ENCODE measurements at regions not wholly inside any gene's neighbourhood (a gene's known extent, or its start where the extent isn't known, plus 50 kb on each side); places are given as distances from the start of the nearest gene placed in this dataset.
A peak's percentile ranks its signal among the peaks of the same experiment; 100 is the strongest.

DNA sequence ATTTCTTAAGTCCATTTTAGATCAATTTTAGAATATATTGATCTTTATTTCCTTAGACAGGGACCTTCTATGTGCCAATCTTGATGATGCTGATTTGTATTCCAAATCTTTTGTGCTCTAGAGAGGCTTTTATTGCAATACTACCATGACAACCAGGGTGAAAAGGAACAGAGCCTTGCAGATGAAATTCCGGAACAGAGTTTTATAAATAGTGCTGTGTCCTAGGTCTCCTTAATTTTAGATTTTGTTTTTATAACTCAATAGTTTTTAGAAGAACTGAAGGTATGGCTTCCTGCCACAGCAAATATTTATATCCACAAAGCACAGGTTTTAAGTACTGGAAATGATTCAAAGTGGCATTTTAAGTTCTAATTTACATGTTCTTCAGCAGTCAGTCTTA is 160.2 kb downstream of the PMAIP1 start:
- Histone ChIP-seq H3K9me3 (no peaks in the 10 kb centered on the region), H3K36me3 (no peaks in the 10 kb centered on the region), H3K4me3 (no peak overlapping the region), H3K27me3 (no peaks in the 10 kb centered on the region)
- no peak for DNase-seq

- no peaks in the 10 kb centered on the region for H3K9me3 ChIP-seq
- DNase-seq: no peak
- no peaks in the 10 kb centered on the region for H3K36me3 ChIP-seq
- no peak overlapping the region for H3K4me3 ChIP-seq
- H3K27me3 ChIP-seq: no peaks in the 10 kb centered on the region
Observed at GRCh38 chr18:60059216-60059615, 159.4 kb downstream of the PMAIP1 start.

DNA sequence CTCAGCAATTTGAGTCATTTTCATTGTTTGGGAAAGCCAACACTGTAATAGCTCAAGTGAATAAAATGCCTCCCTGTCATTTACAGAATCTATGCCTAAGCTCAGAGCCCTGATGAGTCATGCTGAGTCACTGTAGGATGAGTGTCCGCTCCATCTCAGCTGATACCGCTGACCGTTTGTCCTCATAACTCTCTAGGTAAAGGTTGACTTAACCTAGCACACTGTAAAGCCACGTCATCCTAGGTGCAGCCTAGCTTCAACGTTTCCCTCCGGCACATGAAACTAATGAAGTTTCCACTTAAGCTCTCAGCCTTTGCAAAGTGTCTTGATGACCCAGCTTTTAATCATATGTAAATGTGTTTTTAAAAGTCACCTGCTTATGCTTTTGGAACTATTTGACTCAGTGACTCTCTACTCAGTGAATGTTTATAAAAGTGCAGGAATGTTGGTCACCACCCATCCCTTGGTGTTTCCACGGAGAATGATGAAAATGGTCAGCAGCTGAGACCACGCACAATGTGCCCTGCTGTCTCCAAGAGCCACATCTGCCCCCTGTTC is 154.0 kb downstream of the PMAIP1 start:
- Histone ChIP-seq H3K9me3 (no peaks in the 10 kb centered on the region), H3K4me3 (no peak overlapping the region), H3K36me3 (no peaks in the 10 kb centered on the region), H3K27me3 (no peaks in the 10 kb centered on the region)
- peak; percentile 80 for DNase-seq

- Histone ChIP-seq H3K9me3 (no peaks in the 10 kb centered on the region), H3K27me3 (no peaks in the 10 kb centered on the region), H3K36me3 (no peaks in the 10 kb centered on the region), H3K4me3 (no peak overlapping the region)
- no peak for DNase-seq
Observed at GRCh38 chr18:60050821-60051220, 151.0 kb downstream of the PMAIP1 start.

GRCh38 chr18:60049172-60049571 is 149.4 kb downstream of the PMAIP1 start:
- DNase-seq: no peak
- H3K9me3 ChIP-seq: no peaks in the 10 kb centered on the region
- H3K36me3 ChIP-seq: no peaks in the 10 kb centered on the region
- H3K4me3 ChIP-seq: no peak overlapping the region
- no peaks in the 10 kb centered on the region for H3K27me3 ChIP-seq

- no peaks in the 10 kb centered on the region for H3K27me3 ChIP-seq
- no peaks in the 10 kb centered on the region for H3K36me3 ChIP-seq
- no peak overlapping the region for H3K4me3 ChIP-seq
- no peak for DNase-seq
- no peaks in the 10 kb centered on the region for H3K9me3 ChIP-seq
Observed at GRCh38 chr18:60047556-60047955, 147.8 kb downstream of the PMAIP1 start.

GRCh38 chr18:60044290-60045006 is 144.7 kb downstream of the PMAIP1 start:
- Histone ChIP-seq H3K4me3 (no peak overlapping the region), H3K9me3 (no peaks in the 10 kb centered on the region), H3K36me3 (no peaks in the 10 kb centered on the region), H3K27me3 (no peaks in the 10 kb centered on the region)
- DNase-seq: no peak

DNA sequence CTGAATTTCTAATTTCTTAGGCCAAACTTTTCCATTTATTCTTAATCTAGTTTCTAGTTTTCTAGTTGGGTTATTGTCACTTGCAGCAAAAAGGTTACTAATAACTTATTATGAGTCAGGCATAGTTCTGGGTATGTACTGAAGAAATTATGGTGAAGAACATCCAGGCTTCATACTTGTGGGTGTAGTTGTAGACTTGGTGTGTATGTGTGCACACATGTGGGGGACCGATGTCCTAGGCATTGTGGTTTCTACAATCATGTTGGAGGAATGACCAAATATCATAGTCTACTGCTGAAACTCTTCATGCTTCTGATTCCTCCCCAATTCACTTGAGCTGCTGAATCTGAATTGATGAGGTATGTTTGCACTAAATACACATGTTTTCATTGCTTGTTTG is 141.2 kb downstream of the PMAIP1 start:
- no peak overlapping the region for H3K4me3 ChIP-seq
- H3K27me3 ChIP-seq: no peaks in the 10 kb centered on the region
- no peak for DNase-seq

GRCh38 chr18:60038731-60039130 is 138.9 kb downstream of the PMAIP1 start:
- H3K4me3 ChIP-seq: no peak overlapping the region

More for the DNA sequence above, 141.2 kb downstream of the PMAIP1 start:
- H3K9me3 ChIP-seq: no peaks in the 10 kb centered on the region
- no peaks in the 10 kb centered on the region for H3K36me3 ChIP-seq

GRCh38 chr18:60027397-60027796 is 127.6 kb downstream of the PMAIP1 start:
- no peak for DNase-seq

More at GRCh38 chr18:60038731-60039130, 138.9 kb downstream of the PMAIP1 start:
- no peak for DNase-seq
- H3K27me3 ChIP-seq: no peaks in the 10 kb centered on the region
- no peaks in the 10 kb centered on the region for H3K36me3 ChIP-seq
- H3K9me3 ChIP-seq: no peaks in the 10 kb centered on the region

GRCh38 chr18:60024857-60025256 is 125.1 kb downstream of the PMAIP1 start:
- no peaks in the 10 kb centered on the region for H3K36me3 ChIP-seq
- H3K4me3 ChIP-seq: no peak overlapping the region
- DNase-seq: no peak
- no peaks in the 10 kb centered on the region for H3K9me3 ChIP-seq
- H3K27me3 ChIP-seq: no peaks in the 10 kb centered on the region

More at GRCh38 chr18:60027397-60027796, 127.6 kb downstream of the PMAIP1 start:
- Histone ChIP-seq H3K27me3 (no peaks in the 10 kb centered on the region), H3K9me3 (no peaks in the 10 kb centered on the region), H3K4me3 (no peak overlapping the region), H3K36me3 (no peaks in the 10 kb centered on the region)

DNA sequence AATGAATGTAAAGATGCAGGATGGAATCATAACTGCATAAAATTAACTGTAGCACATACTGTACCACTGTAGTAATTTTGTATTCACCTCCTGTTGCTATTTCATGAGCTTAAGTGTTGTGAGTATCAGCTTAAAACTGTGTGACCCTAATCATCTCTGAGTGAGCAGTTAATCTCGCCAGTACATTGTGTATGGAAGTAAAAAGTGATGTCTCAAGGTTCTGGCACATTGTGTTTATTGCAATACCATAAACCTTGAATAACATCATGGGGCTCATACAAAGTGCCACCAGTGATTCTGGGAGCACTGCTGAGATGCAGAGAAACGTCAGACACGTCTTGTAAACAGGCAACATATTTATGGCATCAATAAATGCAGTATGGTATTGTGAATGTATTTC is 124.5 kb downstream of the PMAIP1 start:
- DNase-seq: no peak
- H3K9me3 ChIP-seq: no peaks in the 10 kb centered on the region
- H3K27me3 ChIP-seq: no peaks in the 10 kb centered on the region
- no peak overlapping the region for H3K4me3 ChIP-seq
- no peaks in the 10 kb centered on the region for H3K36me3 ChIP-seq

DNA sequence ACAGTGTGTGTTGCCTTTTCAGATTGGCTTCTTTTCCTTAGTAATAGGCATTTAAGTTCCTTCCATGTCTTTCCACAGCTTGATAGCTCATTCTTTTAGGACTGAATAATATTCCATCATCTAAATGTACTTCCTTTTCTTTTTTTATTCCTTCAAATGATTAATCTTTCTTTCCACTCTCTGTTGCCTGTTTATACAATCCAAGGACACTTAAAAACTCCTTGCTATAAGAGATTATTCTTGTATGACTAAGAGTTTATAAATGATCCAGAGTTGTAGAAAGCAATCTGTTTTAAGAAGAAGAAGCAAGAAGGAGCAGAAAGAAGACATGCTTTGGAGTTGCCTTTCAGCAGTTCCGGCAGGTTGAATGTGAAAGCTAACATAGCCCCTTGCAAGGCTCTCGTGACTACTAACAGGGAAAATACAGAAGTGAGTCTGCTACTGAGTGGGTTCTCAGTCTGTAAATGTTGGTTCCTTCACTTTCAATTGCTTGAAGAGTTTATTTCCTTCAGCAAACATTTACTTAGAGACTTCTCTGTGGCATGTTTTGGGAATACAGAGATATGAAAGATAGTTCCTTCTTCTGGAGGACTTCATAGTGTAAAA is 123.0 kb downstream of the PMAIP1 start:
- no peak for DNase-seq
- Histone ChIP-seq H3K4me3 (no peak overlapping the region), H3K9me3 (no peaks in the 10 kb centered on the region), H3K27me3 (no peaks in the 10 kb centered on the region), H3K36me3 (no peaks in the 10 kb centered on the region)

DNA sequence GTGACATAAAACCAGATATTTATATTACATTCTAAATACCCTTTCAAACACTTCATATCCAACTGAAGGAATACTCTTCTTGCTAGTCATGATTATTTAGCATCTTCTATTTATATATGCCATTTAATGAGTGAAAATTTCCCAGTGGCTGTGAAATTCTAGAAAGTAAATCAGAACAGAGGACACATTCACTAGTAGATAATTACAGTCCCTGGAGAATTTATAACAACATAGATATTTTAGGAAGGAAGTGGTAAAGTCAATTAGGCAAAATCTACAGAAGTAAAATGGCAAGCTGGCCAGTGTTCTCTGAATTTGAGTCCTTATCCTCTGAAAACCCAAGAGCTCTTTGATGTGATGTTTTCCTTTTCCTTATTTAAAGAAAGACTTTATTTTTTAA is 121.8 kb downstream of the PMAIP1 start:
- Histone ChIP-seq H3K36me3 (no peaks in the 10 kb centered on the region), H3K4me3 (no peak overlapping the region), H3K9me3 (no peaks in the 10 kb centered on the region), H3K27me3 (no peaks in the 10 kb centered on the region)
- no peak for DNase-seq

DNA sequence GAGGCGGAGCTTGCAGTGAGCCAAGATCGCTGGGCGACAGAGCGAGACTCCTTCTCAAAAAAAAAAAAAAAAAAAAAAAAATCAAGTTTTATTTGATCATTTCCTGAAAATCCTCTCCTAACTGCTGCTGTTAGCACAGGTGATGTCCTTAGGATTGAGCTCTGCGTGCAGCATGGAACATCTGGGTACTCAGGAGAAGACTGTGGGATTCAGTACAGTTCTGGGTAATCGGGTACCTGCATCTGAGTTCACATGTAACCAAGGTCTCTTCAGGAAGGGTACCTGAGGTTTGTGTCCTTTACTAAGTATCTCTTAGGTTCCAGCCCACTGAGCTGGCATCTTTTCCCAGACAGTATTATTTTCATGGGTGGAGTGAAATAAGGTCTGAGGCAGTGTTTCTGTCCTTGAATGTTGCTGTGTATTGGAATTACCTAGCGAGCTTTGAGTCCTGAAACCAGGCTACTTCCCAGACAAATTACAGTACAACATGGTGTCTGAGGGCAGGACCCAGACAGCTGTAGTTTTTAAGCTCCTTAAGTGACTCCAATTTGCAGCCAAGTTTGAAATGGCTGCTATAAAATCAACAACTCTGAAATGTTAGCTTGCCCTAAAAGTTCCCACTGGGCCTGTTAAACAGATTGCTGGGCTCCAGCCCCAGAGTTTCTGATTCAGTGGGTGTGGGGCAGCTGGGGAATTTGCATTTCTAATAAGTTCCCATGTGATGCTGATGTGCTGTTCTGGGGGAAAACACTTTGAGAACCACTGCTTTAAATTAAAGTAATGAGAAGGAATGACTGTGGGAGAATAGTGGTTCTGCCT is 120.5 kb downstream of the PMAIP1 start:
- Histone ChIP-seq H3K27me3 (no peaks in the 10 kb centered on the region), H3K4me3 (no peak overlapping the region), H3K9me3 (no peaks in the 10 kb centered on the region), H3K36me3 (no peaks in the 10 kb centered on the region)
- DNase-seq: no peak

GRCh38 chr18:60019463-60019840 is 119.7 kb downstream of the PMAIP1 start:
- Histone ChIP-seq H3K27me3 (no peaks in the 10 kb centered on the region), H3K4me3 (no peak overlapping the region), H3K9me3 (no peaks in the 10 kb centered on the region), H3K36me3 (no peaks in the 10 kb centered on the region)
- peak; percentile 15 for DNase-seq

Data from MG63 (cell line).